AG09309 (cell line): ENCODE measurements at regions not wholly inside any gene's neighbourhood (a gene's known extent, or its start where the extent isn't known, plus 50 kb on each side); places are given as distances from the start of the nearest gene placed in this dataset.

Source experiments
- DNase-seq: peaks from one replicate; pipeline ENCODE4 v3.0.0-alpha.2; 2010; ENCODE audit warnings: low read depth
- H3K4me3 ChIP-seq: 2 replicates; pipeline ENCODE4 v1.5.1; 2011; ENCODE audit warnings: mild to moderate bottlenecking, low read depth, low read length, moderate library complexity; ENCODE audit not compliant: control insufficient read depth
- CTCF ChIP-seq: IDR thresholded peaks from 2 replicates; pipeline ENCODE4 v1.5.1; 2011; ENCODE audit warnings: mild to moderate bottlenecking, low read depth, low read length, inconsistent platforms; ENCODE audit not compliant: insufficient read depth, control insufficient read depth; ENCODE audit errors: missing control alignments

- DNase-seq: no peak
- H3K4me3 ChIP-seq: no peak overlapping the region
- TF ChIP-seq CTCF: no peak
Measured at GRCh38 chr16:85989863-85990643, 91.1 kb downstream of the IRF8 start.

- no peak for TF ChIP-seq CTCF
- no peak for DNase-seq
- H3K4me3 ChIP-seq: no peak overlapping the region
Measured at GRCh38 chr16:85990861-85991301, 91.9 kb downstream of the IRF8 start.

GRCh38 chr16:85991425-85991824 lies 92.5 kb downstream of the IRF8 start:
- no peak for TF ChIP-seq CTCF
- no peak for DNase-seq
- H3K4me3 ChIP-seq: no peak overlapping the region

GRCh38 chr16:85991856-85992255 lies 92.9 kb downstream of the IRF8 start:
- H3K4me3 ChIP-seq: no peak overlapping the region
- no peak for DNase-seq
- no peak for TF ChIP-seq CTCF

- TF ChIP-seq CTCF: no peak
- H3K4me3 ChIP-seq: no peak overlapping the region
- DNase-seq: no peak
Measured at GRCh38 chr16:85992359-85992758, 93.4 kb downstream of the IRF8 start.

- no peak for DNase-seq
- no peak overlapping the region for H3K4me3 ChIP-seq
- no peak for TF ChIP-seq CTCF
Measured at GRCh38 chr16:85992779-85993178, 93.8 kb downstream of the IRF8 start.
